ENCODE measurements at regions not wholly inside any gene's neighbourhood (a gene's known extent, or its start where the extent isn't known, plus 50 kb on each side); places are given as distances from the start of the nearest gene placed in this dataset.

DNA sequence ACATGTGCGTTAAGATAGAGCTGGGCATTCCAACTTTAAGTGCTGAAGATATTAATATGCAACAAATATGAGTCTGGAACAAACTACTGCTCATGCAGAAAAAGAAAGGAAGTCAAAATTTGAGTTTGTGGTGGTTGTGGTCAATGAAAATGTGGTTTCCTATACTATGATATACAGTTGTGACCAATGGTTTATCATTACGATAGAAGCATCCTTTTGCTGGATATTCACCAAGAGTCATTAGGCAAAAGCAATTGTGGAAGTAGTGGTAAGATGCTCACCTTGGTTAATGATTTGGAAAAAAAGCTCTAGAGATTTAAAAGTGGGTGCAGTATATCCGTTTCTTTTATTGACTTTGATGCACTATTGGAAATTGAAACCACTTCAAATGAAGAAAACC lies 1007.0 kb downstream of the NR2F1-AS1 start:
- TF ChIP-seq, protein P1, sequence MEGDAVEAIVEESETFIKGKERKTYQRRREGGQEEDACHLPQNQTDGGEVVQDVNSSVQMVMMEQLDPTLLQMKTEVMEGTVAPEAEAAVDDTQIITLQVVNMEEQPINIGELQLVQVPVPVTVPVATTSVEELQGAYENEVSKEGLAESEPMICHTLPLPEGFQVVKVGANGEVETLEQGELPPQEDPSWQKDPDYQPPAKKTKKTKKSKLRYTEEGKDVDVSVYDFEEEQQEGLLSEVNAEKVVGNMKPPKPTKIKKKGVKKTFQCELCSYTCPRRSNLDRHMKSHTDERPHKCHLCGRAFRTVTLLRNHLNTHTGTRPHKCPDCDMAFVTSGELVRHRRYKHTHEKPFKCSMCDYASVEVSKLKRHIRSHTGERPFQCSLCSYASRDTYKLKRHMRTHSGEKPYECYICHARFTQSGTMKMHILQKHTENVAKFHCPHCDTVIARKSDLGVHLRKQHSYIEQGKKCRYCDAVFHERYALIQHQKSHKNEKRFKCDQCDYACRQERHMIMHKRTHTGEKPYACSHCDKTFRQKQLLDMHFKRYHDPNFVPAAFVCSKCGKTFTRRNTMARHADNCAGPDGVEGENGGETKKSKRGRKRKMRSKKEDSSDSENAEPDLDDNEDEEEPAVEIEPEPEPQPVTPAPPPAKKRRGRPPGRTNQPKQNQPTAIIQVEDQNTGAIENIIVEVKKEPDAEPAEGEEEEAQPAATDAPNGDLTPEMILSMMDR (conservative IDR thresholded peaks at IDR 0.05; ENCODE audit: low read depth in 2 of 2): no peak
- no peak for TF ChIP-seq POLR2AphosphoS5 (IDR thresholded peaks at IDR 0.05; ENCODE audit: low read depth)
- TF ChIP-seq EZH2 (IDR thresholded peaks at IDR 0.05; ENCODE audit: low read depth, unreplicated experiment): no peak
- no peak for TF ChIP-seq REST (IDR thresholded peaks at IDR 0.05; ENCODE audit: unreplicated experiment)
- no peak for TF ChIP-seq JUNB (IDR thresholded peaks at IDR 0.05; ENCODE audit: unreplicated experiment)
- TF ChIP-seq EZH2phosphoT487 (IDR thresholded peaks at IDR 0.05; ENCODE audit: unreplicated experiment): no peak
- no peak for TF ChIP-seq CREB1 (CRISPR knock-in tag; IDR thresholded peaks at IDR 0.05; ENCODE audit: low read depth)

Measured in GM23338 (cell line).